SK-N-MC (cell line): ENCODE measurements at regions not wholly inside any gene's neighbourhood (a gene's known extent, or its start where the extent isn't known, plus 50 kb on each side); places are given as distances from the start of the nearest gene placed in this dataset.

ENCODE experiments used
- EZH2 ChIP-seq: fragments of 200-600 bp; sonication (generic); IDR thresholded peaks from one replicate; pipeline ENCODE4 v1.6.1; 2017; ENCODE audit warnings: antibody characterized with exemption
- FOXP2 ChIP-seq: optimal IDR thresholded peaks from 2 replicates; pipeline ENCODE3; 2011; ENCODE audit warnings: mild to moderate bottlenecking, moderate library complexity; ENCODE audit not compliant: insufficient read depth; ENCODE audit errors: extremely low read length, control extremely low read depth
- POLR2AphosphoS5 ChIP-seq: IDR thresholded peaks from 2 replicates; pipeline ENCODE4 v1.6.1; 2012; ENCODE audit warnings: mild to moderate bottlenecking, low read depth, low read length, borderline replicate concordance

- TF ChIP-seq EZH2 (no peak), POLR2AphosphoS5 (no peak), FOXP2 (no peak)
Observed at GRCh38 chr5:56322592-56322991, 89.5 kb upstream of the ANKRD55 start.
